Endothelial cell of umbilical vein (primary cell): ENCODE measurements at regions not wholly inside any gene's neighbourhood (a gene's known extent, or its start where the extent isn't known, plus 50 kb on each side); places are given as distances from the start of the nearest gene placed in this dataset.
"Not testable (repeated sequence)": the region's sequence is repeated elsewhere in the genome, so short reads cannot be mapped to it uniquely, and the experiment has no call there.

ENCODE experiments used
- BruUV-seq: library from RNA; stranded (reverse); fragments of 400-500 nt; replicated peaks from 2 replicates; lab custom pipeline; 2021; lab: Mats Ljungman, UMichigan
- CTCF ChIA-PET: fragments of 300-600, 350-600 bp; sonication (Branson Sonifier 250); formaldehyde crosslinking; loops from one replicate; lab custom pipeline; 2021; ENCODE audit warnings: antibody characterized with exemption, inconsistent platforms; lab: Charles Lee
- POLR2A ChIA-PET: fragments of 300-600, 350-600 bp; sonication (Branson Sonifier 250); formaldehyde crosslinking; loops from one replicate; lab custom pipeline; 2021; ENCODE audit warnings: antibody characterized with exemption, inconsistent platforms; lab: Charles Lee
- DNase-seq: peaks from one replicate; pipeline ENCODE4 v3.0.0-alpha.2; 2011; ENCODE audit warnings: low read depth, low spot score
- FAIRE-seq: peaks from 2 replicates; lab custom pipeline; 2011; peaks lifted over from hg19 to GRCh38; lab: Jason Lieb, UNC
- H2AFZ ChIP-seq: 2 replicates; pipeline ENCODE4 v1.6.0; 2012; ENCODE audit warnings: low read depth, low read length, control low read depth, inconsistent platforms
- H3K27ac ChIP-seq: 2 replicates; pipeline ENCODE4 v1.5.1; 2011; ENCODE audit warnings: low read depth, mild to moderate bottlenecking, control low read depth, low read length, moderate library complexity; ENCODE audit not compliant: insufficient read depth
- H3K27me3 ChIP-seq, 2 experiments: 2 replicates each; pipeline versions ENCODE4 v1.6.0 to v1.6.1; 2011; ENCODE audit warnings: low read length in 2 of 2, mixed read lengths in 1 of 2; ENCODE audit not compliant: control insufficient read depth in 2 of 2, insufficient read depth in 2 of 2
- H3K36me3 ChIP-seq, 2 experiments: 2 replicates in 1 of 2; 3 replicates in 1 of 2; pipeline ENCODE4 v1.5.1; 2011; ENCODE audit warnings: low read length in 2 of 2, mild to moderate bottlenecking in 1 of 2, moderate library complexity in 1 of 2; ENCODE audit not compliant: control insufficient read depth in 2 of 2, insufficient read depth in 2 of 2; ENCODE audit errors: extremely low read depth in 1 of 2
- H3K4me1 ChIP-seq: 3 replicates; pipeline ENCODE4 v1.5.1; 2011; ENCODE audit warnings: mild to moderate bottlenecking, low read length; ENCODE audit not compliant: control insufficient read depth, insufficient read depth; ENCODE audit errors: extremely low read depth
- H3K4me2 ChIP-seq: 2 replicates; pipeline ENCODE4 v1.6.1; 2011; ENCODE audit warnings: low read length, control low read depth, mixed read lengths; ENCODE audit not compliant: insufficient read depth
- H3K4me3 ChIP-seq, 3 experiments: fragments of 200-600 bp in 1 of 3; sonication (generic), shearing (Covaris generic) in 1 of 3; replicated peaks in 1 of 3; 2 replicates each; pipeline ENCODE4 v1.5.1; 2011 to 2016; ENCODE audit warnings: control low read depth in 3 of 3, low read length in 3 of 3, mild to moderate bottlenecking in 2 of 3, inconsistent platforms in 1 of 3, low read depth in 1 of 3, moderate library complexity in 1 of 3; ENCODE audit not compliant: insufficient read depth in 1 of 3
- H3K79me2 ChIP-seq: 2 replicates; pipeline ENCODE4 v1.6.0; 2012; ENCODE audit warnings: low read length, inconsistent platforms; ENCODE audit not compliant: control insufficient read depth, insufficient read depth
- H3K9ac ChIP-seq: replicated peaks from 2 replicates; pipeline ENCODE3; 2011; ENCODE audit warnings: low read length, control low read depth; ENCODE audit not compliant: insufficient read depth; ENCODE audit errors: extremely low read depth
- H3K9me1 ChIP-seq: replicated peaks from 3 replicates; pipeline ENCODE4 v1.6.0; 2011; ENCODE audit warnings: mild to moderate bottlenecking, low read length; ENCODE audit not compliant: control insufficient read depth, insufficient read depth; ENCODE audit errors: extremely low read depth
- H3K9me3 ChIP-seq: replicated peaks from 2 replicates; pipeline ENCODE4 v1.5.1; 2012; ENCODE audit warnings: low read length, inconsistent platforms; ENCODE audit not compliant: control insufficient read depth, insufficient read depth
- H4K20me1 ChIP-seq: replicated peaks from 2 replicates; pipeline ENCODE3; 2011; ENCODE audit warnings: mild to moderate bottlenecking, low read length; ENCODE audit not compliant: control insufficient read depth, insufficient read depth; ENCODE audit errors: extremely low read depth
- CTCF ChIP-seq, 2 donors: IDR thresholded peaks; 1 replicate in 1 of 2; 2 replicates in 1 of 2; pipeline ENCODE4 v1.5.1; 2011; ENCODE audit warnings: low read length in 2 of 2, mild to moderate bottlenecking in 2 of 2, moderate library complexity in 2 of 2, control low read depth in 1 of 2, inconsistent platforms in 1 of 2, low read depth in 1 of 2; ENCODE audit not compliant: insufficient read depth in 1 of 2; ENCODE audit errors: extremely low read depth in 1 of 2
- EZH2 ChIP-seq: IDR thresholded peaks from 2 replicates; pipeline ENCODE4 v1.6.1; 2012; ENCODE audit warnings: borderline replicate concordance, low read depth, mild to moderate bottlenecking, moderate library complexity, low read length, inconsistent platforms; ENCODE audit not compliant: severe bottlenecking
- FOS ChIP-seq: IDR thresholded peaks from 2 replicates; pipeline ENCODE4 v1.6.1; 2011; ENCODE audit warnings: mild to moderate bottlenecking, low read length, moderate library complexity, borderline replicate concordance; ENCODE audit not compliant: insufficient read depth
- GATA2 ChIP-seq: IDR thresholded peaks from 2 replicates; pipeline ENCODE4 v1.7.0; 2011; ENCODE audit warnings: low read depth, mild to moderate bottlenecking, moderate library complexity, mixed read lengths, low read length; ENCODE audit not compliant: insufficient read length, insufficient read depth
- JUN ChIP-seq: IDR thresholded peaks from 2 replicates; pipeline ENCODE4 v1.6.1; 2011; ENCODE audit warnings: borderline replicate concordance, low read depth; ENCODE audit not compliant: insufficient read length, insufficient read depth
- MYC ChIP-seq: IDR thresholded peaks from one replicate; pipeline ENCODE4 v1.6.1; 2011; ENCODE audit warnings: mild to moderate bottlenecking, low read depth, low read length
- POLR2A ChIP-seq: IDR thresholded peaks from 2 replicates; pipeline ENCODE4 v1.6.1; 2012; ENCODE audit warnings: low read depth, mild to moderate bottlenecking, control low read depth, low read length
- POLR2AphosphoS5 ChIP-seq: IDR thresholded peaks from 2 replicates; pipeline ENCODE4 v1.6.1; 2012; ENCODE audit warnings: low read depth, mild to moderate bottlenecking, control low read depth, low read length, moderate library complexity; ENCODE audit not compliant: insufficient read depth
- dilution Hi-C: fragments of 300-500 bp; cut with MboI; formaldehyde crosslinking; loops from one replicate; pipeline ENCODE4 v1.15.0; 2019; ENCODE audit warnings: low sequenced_read_pairs; ENCODE audit not compliant: extremely low pct_ligation_motif_present
- intact Hi-C: fragments of 100-400 bp; cut with micrococcal nuclease; formaldehyde crosslinking; loops from one replicate; pipeline ENCODE4 v1.10.0; 2022
- TF ChIP-seq, protein P1 (sequence below): IDR thresholded peaks from 2 replicates; pipeline ENCODE4 v1.6.1; 2011; ENCODE audit not compliant: insufficient read depth, insufficient read length

DNA sequence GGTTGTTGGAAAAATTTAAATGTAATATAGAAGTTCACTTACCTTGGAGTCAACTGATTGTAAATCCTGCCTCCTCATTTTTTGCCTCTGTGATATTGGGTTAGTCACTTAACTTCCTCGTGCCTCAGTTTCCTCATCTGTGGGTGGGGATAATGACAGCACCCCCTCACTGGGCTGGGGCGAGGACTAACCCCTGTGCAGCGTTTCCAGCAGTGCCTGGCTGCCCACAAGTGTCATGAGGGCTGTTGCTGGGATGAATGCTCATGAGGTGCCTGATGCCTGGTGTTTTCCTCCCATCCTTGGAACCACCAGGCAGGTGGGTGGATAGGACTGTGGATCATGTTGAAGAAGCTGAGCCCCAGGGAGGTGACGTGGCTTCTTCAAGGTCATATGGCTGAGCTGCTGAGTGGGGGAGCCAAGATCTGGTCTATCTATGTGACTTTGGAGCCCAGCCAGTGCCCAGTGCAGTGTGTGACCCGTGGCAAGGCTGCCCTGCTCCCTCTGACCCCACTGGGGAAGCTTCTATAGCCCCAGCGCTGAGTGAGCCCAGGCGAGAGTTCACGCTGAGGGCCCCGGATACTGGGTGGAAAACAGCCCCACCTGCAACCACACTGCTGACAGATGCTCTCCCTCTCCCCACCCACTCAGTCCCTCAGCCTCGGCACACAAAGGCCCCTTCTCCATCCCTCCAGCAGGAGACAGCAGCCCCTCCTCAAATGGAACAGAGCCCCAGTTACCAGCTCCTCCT is 446.0 kb downstream of the PTPRU start:
- no peak for TF ChIP-seq FOS
- no peak for TF ChIP-seq CTCF (IDR thresholded peaks at IDR 0.05; ENCODE audit: extremely low read depth in 1 of 2, insufficient read depth in 1 of 2, low read depth in 1 of 2, low read length in 2 of 2)
- TF ChIP-seq JUN, result no peak
- TF ChIP-seq, protein P1, sequence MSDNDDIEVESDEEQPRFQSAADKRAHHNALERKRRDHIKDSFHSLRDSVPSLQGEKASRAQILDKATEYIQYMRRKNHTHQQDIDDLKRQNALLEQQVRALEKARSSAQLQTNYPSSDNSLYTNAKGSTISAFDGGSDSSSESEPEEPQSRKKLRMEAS, result no peak
- no peak for TF ChIP-seq MYC
- TF ChIP-seq POLR2AphosphoS5, result no peak
- no peak for TF ChIP-seq GATA2
- no peak for TF ChIP-seq POLR2A
- TF ChIP-seq EZH2, result no peak
- Histone ChIP-seq H3K36me3 (no peaks in the 10 kb centered on the region), H4K20me1 (no peaks in the 10 kb centered on the region), H3K4me1 (no peaks in the 10 kb centered on the region), H3K9me3 (no peaks in the 10 kb centered on the region), H3K79me2 (no peaks in the 10 kb centered on the region), H3K4me3 (no peak overlapping the region), H3K27ac (no peak overlapping the region), H3K9ac (no peak overlapping the region), H3K4me2 (no peak overlapping the region), H3K9me1 (no peaks in the 10 kb centered on the region), H2AFZ (no peak overlapping the region), H3K27me3 (no peaks in the 10 kb centered on the region)
- POLR2A ChIA-PET, result no interaction called here
- FAIRE-seq (no peak), DNase-seq (no peak)
- BruUV-seq, result no TSS peak
- CTCF ChIA-PET, result interaction anchor here (0.8 to 1.9 kb wide), 6 partner anchors 11 to 698 kb away, joined by 3 to 8 read pairs (median 3); no protein-coding TSS in a partner anchor
- dilution Hi-C loops (no loop called here), intact Hi-C loops (no loop called here)

- H3K79me2 ChIP-seq, H2AFZ ChIP-seq, BruUV-seq, H3K27me3 ChIP-seq, FAIRE-seq, intact Hi-C loops, CTCF ChIA-PET, H3K9me3 ChIP-seq, H3K4me2 ChIP-seq, H3K36me3 ChIP-seq, dilution Hi-C loops, H4K20me1 ChIP-seq, DNase-seq, H3K9me1 ChIP-seq, POLR2A ChIA-PET, H3K9ac ChIP-seq, H3K4me1 ChIP-seq, H3K4me3 ChIP-seq, H3K27ac ChIP-seq: not testable (repeated sequence)
Measured at GRCh38 chr1:29681416-29681815, 445.1 kb downstream of the PTPRU start.
